ENCODE measurements at regions not wholly inside any gene's neighbourhood (a gene's known extent, or its start where the extent isn't known, plus 50 kb on each side); places are given as distances from the start of the nearest gene placed in this dataset.
"Not testable (repeated sequence)": the region's sequence is repeated elsewhere in the genome, so short reads cannot be mapped to it uniquely, and the experiment has no call there.

DNA sequence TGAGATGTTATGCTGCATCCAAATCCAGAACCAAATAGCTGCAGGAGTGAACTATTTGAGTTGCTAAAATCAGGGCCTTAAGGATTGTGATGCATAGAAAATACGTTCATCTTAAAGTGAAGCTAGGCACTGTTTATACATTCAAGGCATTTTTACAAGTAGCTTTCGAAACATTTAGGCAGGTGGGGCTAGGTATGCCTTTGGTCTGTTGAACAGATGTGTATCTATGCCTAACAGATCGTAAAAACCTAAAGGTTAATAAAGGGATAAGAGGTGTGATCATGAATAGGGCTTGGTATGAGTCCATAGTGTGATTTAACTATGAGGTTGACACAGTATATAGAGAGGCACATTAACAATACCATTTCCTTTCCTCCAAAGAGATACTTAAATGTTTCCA lies 262.5 kb downstream of the SEMA3D start (continued):
- TF ChIP-seq, protein P1, sequence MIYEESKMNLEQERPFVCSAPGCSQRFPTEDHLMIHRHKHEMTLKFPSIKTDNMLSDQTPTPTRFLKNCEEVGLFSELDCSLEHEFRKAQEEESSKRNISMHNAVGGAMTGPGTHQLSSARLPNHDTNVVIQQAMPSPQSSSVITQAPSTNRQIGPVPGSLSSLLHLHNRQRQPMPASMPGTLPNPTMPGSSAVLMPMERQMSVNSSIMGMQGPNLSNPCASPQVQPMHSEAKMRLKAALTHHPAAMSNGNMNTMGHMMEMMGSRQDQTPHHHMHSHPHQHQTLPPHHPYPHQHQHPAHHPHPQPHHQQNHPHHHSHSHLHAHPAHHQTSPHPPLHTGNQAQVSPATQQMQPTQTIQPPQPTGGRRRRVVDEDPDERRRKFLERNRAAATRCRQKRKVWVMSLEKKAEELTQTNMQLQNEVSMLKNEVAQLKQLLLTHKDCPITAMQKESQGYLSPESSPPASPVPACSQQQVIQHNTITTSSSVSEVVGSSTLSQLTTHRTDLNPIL (CRISPR knock-in tag; IDR thresholded peaks at IDR 0.05; ENCODE audit: low read depth), result no peak
- TF ChIP-seq ZNF70 (CRISPR knock-in tag; IDR thresholded peaks at IDR 0.05), result no peak
- no peak for TF ChIP-seq TCF4 (CRISPR knock-in tag; IDR thresholded peaks at IDR 0.05; ENCODE audit: borderline replicate concordance)
- no peak for TF ChIP-seq GLIS3 (CRISPR knock-in tag; IDR thresholded peaks at IDR 0.05)

DNA sequence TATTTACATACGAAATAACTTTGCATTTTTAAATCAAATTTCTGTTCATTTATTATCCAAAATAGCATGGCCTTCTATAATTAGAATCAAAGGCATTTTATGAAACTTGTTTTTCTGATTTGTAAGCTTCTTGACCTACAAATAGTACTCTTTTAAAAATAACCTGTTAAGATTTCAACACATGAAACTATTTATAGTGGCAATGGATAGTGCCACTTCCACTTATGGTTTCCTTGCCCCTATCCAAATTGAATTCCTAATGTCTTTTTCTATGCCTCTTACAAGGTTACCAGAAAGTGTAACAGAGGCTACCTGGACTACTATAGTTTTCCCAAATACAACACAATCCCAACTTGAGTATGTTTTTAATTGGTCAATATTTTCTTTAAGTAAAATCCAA lies 263.5 kb downstream of the SEMA3D start:
- TF ChIP-seq ZFP3 (CRISPR knock-in tag; IDR thresholded peaks at IDR 0.05) (no peak), ISL1 (CRISPR knock-in tag; IDR thresholded peaks at IDR 0.05) (no peak), ZNF8 (CRISPR knock-in tag; IDR thresholded peaks at IDR 0.05) (no peak), TCF4 (CRISPR knock-in tag; IDR thresholded peaks at IDR 0.05; ENCODE audit: borderline replicate concordance) (no peak), ESRRG (CRISPR knock-in tag; IDR thresholded peaks at IDR 0.05) (no peak), SNAI2 (CRISPR knock-in tag; IDR thresholded peaks at IDR 0.05) (no peak)
- TF ChIP-seq, protein P2, sequence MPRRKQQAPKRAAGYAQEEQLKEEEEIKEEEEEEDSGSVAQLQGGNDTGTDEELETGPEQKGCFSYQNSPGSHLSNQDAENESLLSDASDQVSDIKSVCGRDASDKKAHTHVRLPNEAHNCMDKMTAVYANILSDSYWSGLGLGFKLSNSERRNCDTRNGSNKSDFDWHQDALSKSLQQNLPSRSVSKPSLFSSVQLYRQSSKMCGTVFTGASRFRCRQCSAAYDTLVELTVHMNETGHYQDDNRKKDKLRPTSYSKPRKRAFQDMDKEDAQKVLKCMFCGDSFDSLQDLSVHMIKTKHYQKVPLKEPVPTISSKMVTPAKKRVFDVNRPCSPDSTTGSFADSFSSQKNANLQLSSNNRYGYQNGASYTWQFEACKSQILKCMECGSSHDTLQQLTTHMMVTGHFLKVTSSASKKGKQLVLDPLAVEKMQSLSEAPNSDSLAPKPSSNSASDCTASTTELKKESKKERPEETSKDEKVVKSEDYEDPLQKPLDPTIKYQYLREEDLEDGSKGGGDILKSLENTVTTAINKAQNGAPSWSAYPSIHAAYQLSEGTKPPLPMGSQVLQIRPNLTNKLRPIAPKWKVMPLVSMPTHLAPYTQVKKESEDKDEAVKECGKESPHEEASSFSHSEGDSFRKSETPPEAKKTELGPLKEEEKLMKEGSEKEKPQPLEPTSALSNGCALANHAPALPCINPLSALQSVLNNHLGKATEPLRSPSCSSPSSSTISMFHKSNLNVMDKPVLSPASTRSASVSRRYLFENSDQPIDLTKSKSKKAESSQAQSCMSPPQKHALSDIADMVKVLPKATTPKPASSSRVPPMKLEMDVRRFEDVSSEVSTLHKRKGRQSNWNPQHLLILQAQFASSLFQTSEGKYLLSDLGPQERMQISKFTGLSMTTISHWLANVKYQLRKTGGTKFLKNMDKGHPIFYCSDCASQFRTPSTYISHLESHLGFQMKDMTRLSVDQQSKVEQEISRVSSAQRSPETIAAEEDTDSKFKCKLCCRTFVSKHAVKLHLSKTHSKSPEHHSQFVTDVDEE (CRISPR knock-in tag; IDR thresholded peaks at IDR 0.05), result no peak
- TF ChIP-seq, protein P1 (CRISPR knock-in tag; IDR thresholded peaks at IDR 0.05; ENCODE audit: low read depth), result no peak
- ATAC-seq, result no peak

DNA sequence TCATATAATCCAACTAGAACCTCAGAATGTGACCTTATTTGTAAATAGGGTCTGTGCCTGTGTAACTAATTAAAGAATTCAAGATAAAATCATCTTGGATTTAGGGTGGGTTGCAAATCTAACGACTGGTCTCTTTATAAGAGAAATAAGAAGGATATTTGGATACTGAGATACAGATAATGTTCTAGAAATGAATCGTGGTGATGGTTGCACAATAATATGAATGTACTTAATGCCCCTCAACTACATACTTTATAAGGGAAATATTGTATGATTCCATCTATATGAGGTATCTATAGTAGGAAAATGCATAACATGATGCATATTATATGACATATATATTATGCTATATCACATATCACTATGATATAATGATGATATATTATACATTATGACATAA lies 265.7 kb downstream of the SEMA3D start:
- ATAC-seq, result no peak

DNA sequence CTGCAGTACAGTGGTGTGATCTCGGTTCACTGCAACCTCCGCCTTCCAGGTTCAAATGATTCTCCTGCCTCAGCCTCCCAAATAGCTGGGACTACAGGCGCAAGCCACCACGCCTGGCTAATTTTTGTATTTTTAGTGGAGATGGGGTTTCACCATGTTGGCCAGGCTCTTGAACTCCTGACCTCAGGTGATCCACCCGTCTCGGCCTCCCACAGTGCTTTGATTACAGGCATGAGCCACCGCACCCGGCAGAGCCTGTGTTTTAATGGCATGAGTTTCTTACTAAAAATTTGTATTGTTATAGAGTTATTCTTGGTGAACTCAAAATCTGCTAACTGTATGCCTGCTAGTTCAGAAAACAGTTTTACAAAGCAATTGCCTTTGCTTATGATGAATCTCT lies 269.9 kb downstream of the SEMA3D start:
- ATAC-seq, result not testable (repeated sequence)

More for the DNA sequence above, 265.7 kb downstream of the SEMA3D start:
- TF ChIP-seq ZFP3 (CRISPR knock-in tag; IDR thresholded peaks at IDR 0.05), result no peak
- TF ChIP-seq, protein P3, sequence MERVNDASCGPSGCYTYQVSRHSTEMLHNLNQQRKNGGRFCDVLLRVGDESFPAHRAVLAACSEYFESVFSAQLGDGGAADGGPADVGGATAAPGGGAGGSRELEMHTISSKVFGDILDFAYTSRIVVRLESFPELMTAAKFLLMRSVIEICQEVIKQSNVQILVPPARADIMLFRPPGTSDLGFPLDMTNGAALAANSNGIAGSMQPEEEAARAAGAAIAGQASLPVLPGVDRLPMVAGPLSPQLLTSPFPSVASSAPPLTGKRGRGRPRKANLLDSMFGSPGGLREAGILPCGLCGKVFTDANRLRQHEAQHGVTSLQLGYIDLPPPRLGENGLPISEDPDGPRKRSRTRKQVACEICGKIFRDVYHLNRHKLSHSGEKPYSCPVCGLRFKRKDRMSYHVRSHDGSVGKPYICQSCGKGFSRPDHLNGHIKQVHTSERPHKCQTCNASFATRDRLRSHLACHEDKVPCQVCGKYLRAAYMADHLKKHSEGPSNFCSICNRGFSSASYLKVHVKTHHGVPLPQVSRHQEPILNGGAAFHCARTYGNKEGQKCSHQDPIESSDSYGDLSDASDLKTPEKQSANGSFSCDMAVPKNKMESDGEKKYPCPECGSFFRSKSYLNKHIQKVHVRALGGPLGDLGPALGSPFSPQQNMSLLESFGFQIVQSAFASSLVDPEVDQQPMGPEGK (CRISPR knock-in tag; IDR thresholded peaks at IDR 0.05; ENCODE audit: borderline replicate concordance), result no peak

DNA sequence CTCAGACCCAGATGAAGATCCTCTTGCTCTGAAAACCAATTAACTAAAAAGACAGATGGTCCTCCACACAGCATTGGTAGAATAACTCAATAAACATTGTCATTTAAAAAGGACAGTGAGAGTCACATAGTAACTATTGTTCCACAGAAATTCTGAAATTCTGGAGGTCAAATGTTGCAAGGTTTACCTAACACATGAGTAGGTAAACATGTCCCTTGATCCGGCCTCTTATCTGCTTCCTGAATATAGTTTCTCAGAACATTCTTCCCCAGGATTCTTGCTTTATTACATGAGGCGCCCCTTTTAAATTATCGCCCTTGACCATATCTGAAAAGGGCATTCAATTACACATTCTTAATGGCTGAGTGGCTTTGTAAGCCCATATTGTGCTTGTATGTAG lies 270.7 kb downstream of the SEMA3D start:
- TF ChIP-seq GLIS3 (CRISPR knock-in tag; IDR thresholded peaks at IDR 0.05), result no peak
- no peak for TF ChIP-seq TOX (CRISPR knock-in tag; IDR thresholded peaks at IDR 0.05; ENCODE audit: borderline replicate concordance)
- TF ChIP-seq RARB (CRISPR knock-in tag; IDR thresholded peaks at IDR 0.05), result no peak
- TF ChIP-seq TCF4 (CRISPR knock-in tag; IDR thresholded peaks at IDR 0.05; ENCODE audit: borderline replicate concordance), result no peak
- TF ChIP-seq ZFP30 (CRISPR knock-in tag; IDR thresholded peaks at IDR 0.05), result no peak
- TF ChIP-seq ZC3H10 (CRISPR knock-in tag; IDR thresholded peaks at IDR 0.05), result no peak
- TF ChIP-seq, protein P3 (CRISPR knock-in tag; IDR thresholded peaks at IDR 0.05; ENCODE audit: borderline replicate concordance), result no peak
- no peak for TF ChIP-seq CSDC2 (CRISPR knock-in tag; IDR thresholded peaks at IDR 0.05)
- TF ChIP-seq ZNF70 (CRISPR knock-in tag; IDR thresholded peaks at IDR 0.05), result no peak
- no peak for TF ChIP-seq BACH2 (CRISPR knock-in tag; IDR thresholded peaks at IDR 0.05; ENCODE audit: borderline replicate concordance)
- TF ChIP-seq ARNTL (CRISPR knock-in tag; IDR thresholded peaks at IDR 0.05; ENCODE audit: borderline replicate concordance, low read depth), result no peak
- no peak for TF ChIP-seq ZNF8 (CRISPR knock-in tag; IDR thresholded peaks at IDR 0.05)
- no peak for ATAC-seq
